HUES64 (cell line): ENCODE measurements at regions not wholly inside any gene's neighbourhood (a gene's known extent, or its start where the extent isn't known, plus 50 kb on each side); places are given as distances from the start of the nearest gene placed in this dataset.
"Not testable (repeated sequence)": the region's sequence is repeated elsewhere in the genome, so short reads cannot be mapped to it uniquely, and the experiment has no call there.

Experiments
- H3K27ac ChIP-seq: 2 replicates; pipeline ENCODE4 v1.7.0; 2013; ENCODE audit warnings: low read depth, low read length, inconsistent platforms
- H3K27me3 ChIP-seq: 2 replicates; pipeline ENCODE4 v1.6.1; 2013; ENCODE audit warnings: mild to moderate bottlenecking, low read length; ENCODE audit not compliant: insufficient read depth
- H3K36me3 ChIP-seq: 2 replicates; pipeline ENCODE4 v1.6.1; 2013; ENCODE audit warnings: mild to moderate bottlenecking, low read length; ENCODE audit not compliant: insufficient read depth
- H3K4me1 ChIP-seq: 2 replicates; pipeline ENCODE4 v1.6.1; 2013; ENCODE audit warnings: mild to moderate bottlenecking, low read length, moderate library complexity; ENCODE audit not compliant: insufficient read depth
- H3K4me3 ChIP-seq: 2 replicates; pipeline ENCODE4 v1.5.1; 2013; ENCODE audit warnings: mild to moderate bottlenecking, low read length, moderate library complexity
- H3K9ac ChIP-seq: 2 replicates; pipeline ENCODE4 v1.6.1; 2013; ENCODE audit warnings: mild to moderate bottlenecking, low read depth, low read length
- H3K9me3 ChIP-seq: 2 replicates; pipeline ENCODE4 v1.6.1; 2013; ENCODE audit warnings: low read depth, low read length; ENCODE audit not compliant: insufficient read depth
- WGBS: fragments of 150-250, 120-280 bp; methylation state at CpG from one replicate; pipeline ENCODE4 v1.1.7; 2013; ENCODE audit warnings: missing lambda C conversion rate; 5-methylcytosine and 5-hydroxymethylcytosine counted together

DNA sequence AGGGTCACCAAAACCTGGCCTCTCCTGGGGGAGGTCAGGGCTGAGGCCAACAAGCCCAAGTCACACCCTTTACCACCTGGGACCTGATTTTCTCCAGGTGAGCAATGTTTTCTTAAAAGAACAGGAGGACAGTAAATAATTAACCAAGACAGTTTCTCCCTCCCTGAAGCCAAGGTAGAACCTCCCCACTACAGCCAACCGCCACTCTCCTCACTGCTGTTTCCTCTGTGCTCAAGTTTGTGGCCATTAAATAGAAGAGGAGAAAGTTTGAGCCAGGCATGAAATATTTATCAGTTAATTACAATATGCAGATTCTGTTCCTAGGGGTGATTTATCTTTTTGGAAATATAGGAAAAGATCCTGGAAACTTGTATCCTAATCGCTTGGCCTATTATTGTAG, 150.6 kb upstream of the ANKRD20A1 start:
- H3K27ac ChIP-seq, H3K36me3 ChIP-seq, H3K9me3 ChIP-seq, H3K4me3 ChIP-seq, H3K9ac ChIP-seq, H3K27me3 ChIP-seq, H3K4me1 ChIP-seq: not testable (repeated sequence)
- no CpG with 5 or more reads among the region's 2 CpGs for WGBS

DNA sequence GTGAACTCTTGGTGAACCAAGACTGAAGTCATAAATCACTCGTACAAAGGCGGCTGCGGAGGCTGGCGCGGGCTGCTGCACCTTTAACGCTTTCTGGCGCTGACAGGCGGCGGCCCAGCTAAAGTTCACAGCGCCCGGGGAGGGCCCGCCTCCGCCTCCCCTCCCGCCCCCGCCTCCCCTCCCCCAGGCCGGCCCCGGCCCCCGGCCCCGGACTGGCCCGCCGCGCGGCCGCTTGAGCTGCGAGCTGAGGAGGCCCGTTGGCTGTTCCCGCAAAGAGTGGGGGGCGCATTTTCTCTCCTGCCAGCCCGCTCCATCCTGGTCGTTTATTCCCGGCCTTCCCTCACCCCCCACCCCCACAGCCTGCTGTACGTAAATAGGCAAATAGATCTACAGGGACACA, 147.3 kb upstream of the ANKRD20A1 start:
- not testable (repeated sequence) for H3K9me3 ChIP-seq, H3K27me3 ChIP-seq, H3K4me3 ChIP-seq, H3K27ac ChIP-seq, H3K36me3 ChIP-seq, H3K4me1 ChIP-seq, H3K9ac ChIP-seq
- WGBS: no CpG with 5 or more reads among the region's 32 CpGs

DNA sequence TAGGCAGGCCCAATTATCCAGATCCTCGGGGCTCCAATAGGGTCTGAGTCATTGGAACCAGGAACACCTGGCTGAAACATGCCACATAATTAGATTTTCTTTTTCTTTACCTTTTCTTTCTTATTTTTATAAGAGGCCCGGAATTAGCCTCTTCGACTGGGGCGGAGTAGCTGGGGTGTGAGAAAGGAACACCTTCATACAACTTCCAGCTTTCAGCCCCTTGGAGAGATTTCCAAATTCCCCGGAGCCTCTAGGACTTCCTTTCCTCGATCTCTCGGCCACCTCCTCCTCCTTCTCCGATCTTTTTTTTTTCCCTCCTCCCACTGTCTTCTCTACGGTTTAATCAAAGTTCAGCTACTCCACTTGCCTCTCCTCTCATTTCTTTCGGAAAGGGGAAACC, 146.8 kb upstream of the ANKRD20A1 start:
- not testable (repeated sequence) for H3K27ac ChIP-seq, H3K9me3 ChIP-seq, H3K4me3 ChIP-seq, H3K9ac ChIP-seq, H3K4me1 ChIP-seq, H3K27me3 ChIP-seq, H3K36me3 ChIP-seq
- WGBS: no CpG with 5 or more reads among the region's 10 CpGs

DNA sequence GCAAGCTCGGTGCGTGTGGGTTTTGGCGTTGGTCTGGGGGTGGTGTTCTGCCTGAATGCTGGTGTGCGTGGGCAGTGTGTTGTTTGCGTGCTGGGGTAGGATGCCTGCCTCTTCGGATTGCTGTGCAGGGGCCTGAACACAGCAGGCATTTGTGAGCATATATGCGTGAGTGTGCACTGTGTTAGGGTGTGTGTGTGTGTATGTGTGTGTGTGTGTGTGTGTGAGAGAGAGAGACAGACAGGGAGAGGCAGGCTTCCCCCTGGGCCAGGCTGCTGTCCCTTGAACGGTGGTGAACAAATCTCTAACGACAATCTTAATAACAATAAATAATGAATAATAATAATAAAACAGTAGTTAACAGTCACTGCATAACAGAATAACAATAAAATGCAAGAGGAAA, 145.8 kb upstream of the ANKRD20A1 start:
- H3K27ac ChIP-seq, H3K27me3 ChIP-seq, H3K9me3 ChIP-seq, H3K4me1 ChIP-seq, H3K36me3 ChIP-seq, H3K9ac ChIP-seq, H3K4me3 ChIP-seq: not testable (repeated sequence)
- 75% methylated on average over 1 of the region's 9 CpGs for WGBS

DNA sequence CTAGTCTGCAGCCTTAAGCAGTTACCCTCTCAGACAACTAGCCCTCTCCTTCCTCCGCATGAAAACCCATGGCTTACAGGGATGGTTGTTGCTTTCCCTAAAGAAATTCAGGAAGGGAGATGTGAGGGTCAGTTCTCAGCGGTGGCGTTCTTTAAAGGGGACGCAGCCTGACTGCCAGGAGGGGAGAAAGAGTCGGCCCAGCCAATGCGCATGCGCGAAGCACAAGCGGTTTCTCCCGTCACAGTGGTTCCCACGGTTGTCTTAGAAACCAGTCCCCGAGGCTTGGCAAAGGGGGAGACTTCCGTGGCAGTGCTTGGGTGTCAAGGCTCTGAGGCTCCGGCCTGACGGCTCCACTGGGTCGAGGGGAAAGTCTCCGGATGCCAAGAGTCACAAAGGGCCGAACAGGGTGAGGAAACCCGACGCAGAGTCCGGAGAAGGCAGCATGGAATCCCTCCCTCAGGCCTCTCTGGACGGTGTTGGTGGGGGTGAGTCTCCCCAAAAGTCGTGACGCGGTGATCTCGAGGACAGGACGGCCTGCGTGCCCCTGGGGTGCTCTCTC, 140.8 kb upstream of the ANKRD20A1 start:
- not testable (repeated sequence) for H3K4me3 ChIP-seq, H3K27me3 ChIP-seq, H3K9me3 ChIP-seq, H3K27ac ChIP-seq, H3K4me1 ChIP-seq, H3K36me3 ChIP-seq, H3K9ac ChIP-seq
- 48% methylated on average over 5 of the region's 28 CpGs for WGBS

DNA sequence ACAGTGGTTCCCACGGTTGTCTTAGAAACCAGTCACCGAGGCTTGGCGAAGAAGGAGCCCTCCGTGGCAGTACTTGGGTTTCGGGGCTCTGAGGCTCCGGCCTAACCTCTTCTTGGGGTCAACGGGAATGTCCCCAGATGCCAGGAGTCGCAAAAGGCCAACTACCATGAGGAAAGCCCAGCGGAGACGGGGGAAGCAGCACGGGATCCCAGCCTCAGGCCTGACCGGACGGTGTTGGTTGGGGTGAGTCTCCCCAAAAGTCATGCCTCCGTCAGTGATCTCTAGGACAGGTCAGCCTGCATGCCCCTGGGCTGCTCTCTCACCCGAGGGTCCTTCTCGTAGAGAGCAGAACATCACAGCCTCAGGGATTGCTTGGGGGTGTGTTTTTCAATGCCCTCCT, 138.2 kb upstream of the ANKRD20A1 start:
- not testable (repeated sequence) for H3K27me3 ChIP-seq, H3K36me3 ChIP-seq, H3K9me3 ChIP-seq, H3K9ac ChIP-seq, H3K4me1 ChIP-seq, H3K27ac ChIP-seq, H3K4me3 ChIP-seq
- 93% methylated on average over 14 of the region's 16 CpGs for WGBS

DNA sequence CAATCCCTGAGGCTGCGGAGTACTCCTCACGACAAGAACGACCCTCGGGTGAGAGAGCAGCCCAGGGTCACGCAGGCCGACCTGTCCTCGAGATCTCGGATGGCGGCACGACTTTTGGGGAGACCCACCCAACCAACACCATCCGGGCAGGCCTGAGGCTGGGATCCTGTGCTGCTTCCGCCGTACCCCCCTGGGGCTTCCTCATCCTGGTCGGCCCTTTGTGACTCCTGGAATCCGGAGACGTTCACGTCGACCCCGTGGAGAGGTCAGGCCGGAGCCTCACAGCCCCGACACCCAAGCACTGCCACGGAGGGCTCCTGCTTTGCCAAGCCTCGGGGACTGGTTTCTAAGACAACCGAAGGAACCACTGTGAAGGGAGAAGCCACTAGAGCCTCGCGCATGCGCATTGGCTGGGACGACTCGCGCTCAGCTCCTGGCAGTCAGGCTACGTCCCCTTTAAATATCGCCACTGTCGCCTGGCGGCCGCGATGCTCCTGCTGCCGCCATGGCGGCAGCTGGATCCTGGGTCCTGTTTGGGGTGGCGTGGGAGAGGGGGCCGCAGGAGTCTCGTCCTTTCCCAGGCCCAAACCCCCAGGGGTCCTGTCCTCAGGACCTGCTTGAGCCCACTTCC, 136.2 kb upstream of the ANKRD20A1 start:
- WGBS: no CpG with 5 or more reads among the region's 41 CpGs
- not testable (repeated sequence) for H3K9ac ChIP-seq, H3K36me3 ChIP-seq, H3K27me3 ChIP-seq, H3K9me3 ChIP-seq, H3K4me1 ChIP-seq, H3K27ac ChIP-seq, H3K4me3 ChIP-seq

DNA sequence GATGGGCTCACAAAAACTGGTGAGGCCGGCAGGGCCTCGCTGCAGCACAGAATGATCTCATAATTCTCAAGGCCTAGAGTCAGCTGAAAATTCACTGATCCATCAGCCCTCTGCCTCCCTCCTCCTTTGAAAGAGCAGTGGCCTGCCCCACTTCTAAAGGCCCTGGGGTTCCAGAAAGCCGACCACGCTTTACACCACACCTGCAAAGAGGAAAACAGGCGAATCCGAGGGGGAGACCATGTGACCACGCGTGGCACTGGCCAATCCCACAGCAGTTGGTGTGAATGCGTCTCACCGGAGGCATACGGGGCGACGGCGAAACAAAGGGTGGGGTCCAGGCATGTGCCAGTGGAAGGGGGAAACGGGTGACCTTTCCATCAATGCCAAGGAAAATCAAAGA, 135.5 kb upstream of the ANKRD20A1 start:
- not testable (repeated sequence) for H3K9ac ChIP-seq, H3K27me3 ChIP-seq, H3K36me3 ChIP-seq, H3K9me3 ChIP-seq, H3K27ac ChIP-seq, H3K4me1 ChIP-seq
- peak overlapping the region; percentile 41; the same call in 1 of the 2 replicates for H3K4me3 ChIP-seq
- WGBS: 0% methylated on average over 1 of the region's 15 CpGs

DNA sequence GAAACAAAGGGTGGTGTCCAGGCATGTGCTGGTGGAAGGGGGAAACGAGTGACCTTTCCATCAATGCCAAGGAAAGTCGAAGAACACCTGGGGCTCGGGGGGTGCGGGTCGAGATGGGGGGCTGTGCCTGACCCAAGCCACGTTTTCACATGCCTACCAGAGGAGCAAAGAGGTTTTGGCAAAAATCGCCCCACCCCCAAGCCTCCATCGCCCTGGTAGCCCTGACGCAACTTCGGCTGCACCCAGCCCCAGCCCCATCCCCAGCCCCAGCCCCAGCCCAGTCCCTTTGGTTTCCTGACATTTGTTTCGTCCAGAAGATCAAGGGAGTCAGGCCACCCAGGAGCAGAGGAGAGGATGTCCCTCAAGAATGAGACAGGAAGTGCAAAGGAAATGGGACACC, 133.8 kb upstream of the ANKRD20A1 start:
- not testable (repeated sequence) for H3K4me3 ChIP-seq, H3K9me3 ChIP-seq
- WGBS: 44% methylated on average over 2 of the region's 11 CpGs

DNA sequence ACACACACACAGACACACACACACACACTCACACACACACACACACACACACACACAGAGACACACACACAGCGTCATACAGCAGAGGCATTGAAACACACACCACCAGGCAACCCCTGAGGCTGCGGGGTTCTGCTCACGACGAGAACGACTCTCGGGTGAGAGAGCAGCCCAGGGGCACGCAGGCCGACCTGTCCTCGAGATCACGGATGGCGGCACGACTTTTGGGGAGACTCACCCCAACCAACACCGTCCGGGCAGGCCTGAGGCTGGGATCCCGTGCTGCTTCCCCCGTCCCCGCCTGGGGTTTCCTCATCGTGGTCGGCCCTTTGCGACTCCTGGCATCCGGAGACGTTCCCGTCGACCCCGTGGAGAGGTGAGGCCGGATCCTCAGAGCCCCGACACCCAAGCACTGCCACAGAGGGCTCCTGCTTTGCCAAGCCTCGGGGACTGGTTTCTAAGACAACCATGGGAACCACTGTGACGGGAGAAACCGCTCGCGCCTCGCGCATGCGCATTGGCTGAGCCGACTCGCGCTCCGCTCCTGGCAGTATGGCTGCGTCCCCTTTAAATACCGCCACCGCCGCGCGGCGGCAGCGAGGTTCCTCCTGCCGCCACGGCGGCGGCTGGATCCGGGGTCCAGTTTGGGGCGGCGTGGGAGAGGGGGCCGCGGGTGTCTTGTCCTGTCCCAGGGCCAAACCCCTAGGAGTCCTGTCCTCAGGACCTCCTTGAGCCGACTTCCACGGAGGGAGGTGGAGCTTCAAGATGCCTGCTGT, 132.3 kb upstream of the ANKRD20A1 start:
- not testable (repeated sequence) for H3K27ac ChIP-seq, H3K9ac ChIP-seq, H3K9me3 ChIP-seq, H3K4me1 ChIP-seq, H3K4me3 ChIP-seq, H3K36me3 ChIP-seq, H3K27me3 ChIP-seq
- 48% methylated on average over 6 of the region's 58 CpGs for WGBS

More for the DNA sequence above, 133.8 kb upstream of the ANKRD20A1 start:
- H3K9ac ChIP-seq, H3K4me1 ChIP-seq, H3K36me3 ChIP-seq, H3K27me3 ChIP-seq, H3K27ac ChIP-seq: not testable (repeated sequence)

DNA sequence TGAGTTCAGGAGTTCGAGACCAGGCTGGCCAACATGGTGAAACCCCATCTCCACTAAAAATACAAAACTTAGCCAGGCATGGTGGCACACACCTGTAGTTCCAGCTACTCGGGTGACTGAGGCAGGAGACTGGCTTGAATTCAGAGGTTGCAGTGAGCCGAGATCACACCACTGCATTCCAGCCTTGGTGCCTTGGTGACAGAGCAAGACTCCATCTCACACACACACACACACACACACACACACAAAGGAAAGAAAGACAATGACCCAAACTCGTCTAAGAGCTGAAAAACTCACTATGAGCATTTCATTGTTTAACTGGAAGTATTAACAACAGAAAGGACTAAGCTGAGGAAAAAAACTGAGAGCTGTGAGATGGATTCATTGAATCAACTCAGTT, 95.6 kb upstream of the ANKRD20A1 start:
- H3K36me3 ChIP-seq, H3K9ac ChIP-seq, H3K4me1 ChIP-seq, H3K27me3 ChIP-seq, H3K9me3 ChIP-seq, H3K27ac ChIP-seq, H3K4me3 ChIP-seq: not testable (repeated sequence)
- WGBS: no CpG with 5 or more reads among the region's 4 CpGs

DNA sequence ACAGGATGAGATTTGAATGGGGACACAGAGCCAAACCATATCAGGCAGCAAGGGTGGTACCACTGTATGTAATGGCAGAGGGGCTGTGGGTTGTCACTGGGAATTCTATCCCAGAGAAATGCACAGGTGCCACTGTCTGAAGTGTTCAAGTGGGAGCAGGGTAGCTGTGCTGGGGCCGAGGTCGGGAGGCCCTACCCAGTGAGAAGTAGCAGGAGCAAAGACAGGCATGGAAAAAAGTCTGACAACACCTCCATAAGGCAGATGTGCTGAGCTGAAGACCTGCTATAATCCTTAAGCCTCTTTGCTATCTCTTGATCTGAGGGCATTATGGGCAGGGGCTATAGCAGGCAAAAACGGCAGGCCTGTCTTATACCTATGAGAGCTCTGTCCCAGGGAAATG, 86.9 kb upstream of the ANKRD20A1 start:
- not testable (repeated sequence) for H3K9me3 ChIP-seq, H3K4me1 ChIP-seq, H3K27ac ChIP-seq, H3K36me3 ChIP-seq, H3K4me3 ChIP-seq, H3K9ac ChIP-seq, H3K27me3 ChIP-seq
- WGBS: no CpG with 5 or more reads among the region's 3 CpGs
